ENCODE measurements at regions not wholly inside any gene's neighbourhood (a gene's known extent, or its start where the extent isn't known, plus 50 kb on each side); places are given as distances from the start of the nearest gene placed in this dataset.

DNA sequence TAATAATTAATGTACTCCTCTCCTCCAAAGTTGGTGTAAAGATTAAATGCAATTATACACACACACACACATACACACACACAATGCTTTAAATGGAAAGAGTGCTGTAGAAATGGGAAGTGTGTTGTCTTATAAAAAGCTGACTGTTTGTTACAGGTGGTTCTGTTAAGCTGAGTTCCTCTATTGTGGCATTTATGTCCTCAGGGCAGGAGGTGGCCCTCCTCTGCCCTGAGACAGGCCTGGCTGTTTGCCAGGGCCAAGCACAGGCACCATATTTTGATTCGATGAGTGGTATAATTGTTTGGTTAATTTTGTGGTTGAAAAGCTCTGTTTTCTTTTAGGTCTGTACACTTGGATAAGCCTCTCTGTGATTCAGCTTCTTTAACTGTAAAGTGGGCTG is 573.9 kb downstream of the KIF4B start:
- Mint-ChIP-seq H3K27me3 (ENCODE audit: insufficient read depth) (no peaks in the 10 kb centered on the region), H3K4me3 (no peak overlapping the region), H3K27ac (no peak overlapping the region), H3K4me1 (no peaks in the 10 kb centered on the region), H3K36me3 (ENCODE audit: low read depth) (no peaks in the 10 kb centered on the region), H3K9me3 (peaks cover 11% of the 10 kb centered on the region)
- no peaks in the 10 kb centered on the region for H3K36me3 ChIP-seq (ENCODE audit: control insufficient read depth, insufficient read depth, low read length)
- no peak overlapping the region for H3K4me3 ChIP-seq (ENCODE audit: low read length)
- no peaks in the 10 kb centered on the region for H3K4me1 ChIP-seq (ENCODE audit: control insufficient read depth, insufficient read depth, low read length)
- DNase-seq = no peak
- H3K9me3 ChIP-seq (ENCODE audit: control insufficient read depth, low read length) = no peaks in the 10 kb centered on the region
- TF ChIP-seq, protein P1, sequence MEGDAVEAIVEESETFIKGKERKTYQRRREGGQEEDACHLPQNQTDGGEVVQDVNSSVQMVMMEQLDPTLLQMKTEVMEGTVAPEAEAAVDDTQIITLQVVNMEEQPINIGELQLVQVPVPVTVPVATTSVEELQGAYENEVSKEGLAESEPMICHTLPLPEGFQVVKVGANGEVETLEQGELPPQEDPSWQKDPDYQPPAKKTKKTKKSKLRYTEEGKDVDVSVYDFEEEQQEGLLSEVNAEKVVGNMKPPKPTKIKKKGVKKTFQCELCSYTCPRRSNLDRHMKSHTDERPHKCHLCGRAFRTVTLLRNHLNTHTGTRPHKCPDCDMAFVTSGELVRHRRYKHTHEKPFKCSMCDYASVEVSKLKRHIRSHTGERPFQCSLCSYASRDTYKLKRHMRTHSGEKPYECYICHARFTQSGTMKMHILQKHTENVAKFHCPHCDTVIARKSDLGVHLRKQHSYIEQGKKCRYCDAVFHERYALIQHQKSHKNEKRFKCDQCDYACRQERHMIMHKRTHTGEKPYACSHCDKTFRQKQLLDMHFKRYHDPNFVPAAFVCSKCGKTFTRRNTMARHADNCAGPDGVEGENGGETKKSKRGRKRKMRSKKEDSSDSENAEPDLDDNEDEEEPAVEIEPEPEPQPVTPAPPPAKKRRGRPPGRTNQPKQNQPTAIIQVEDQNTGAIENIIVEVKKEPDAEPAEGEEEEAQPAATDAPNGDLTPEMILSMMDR (conservative IDR thresholded peaks at IDR 0.05) = no peak
- H3K27ac ChIP-seq (ENCODE audit: low read depth, low read length) = no peak overlapping the region
- H3K27me3 ChIP-seq (ENCODE audit: control insufficient read depth, insufficient read depth, low read length, poor library complexity, severe bottlenecking) = no peaks in the 10 kb centered on the region
- WGBS, 2 experiments (ENCODE audit: insufficient coverage in 1 of 2, insufficient read length in 1 of 2) = 91% methylated on average over 1 of the region's 1 CpG; no CpG with 5 or more reads in 1 of the 2 experiments
- H3K9ac ChIP-seq (ENCODE audit: extremely low read depth, low read length, poor library complexity, severe bottlenecking) = no peak overlapping the region

GRCh38 chr5:155591273-155591672 is 577.7 kb downstream of the KIF4B start:
- no peaks in the 10 kb centered on the region for H3K36me3 Mint-ChIP-seq (ENCODE audit: low read depth)
- H3K27ac Mint-ChIP-seq = no peak overlapping the region
- no peak overlapping the region for H3K27ac ChIP-seq (ENCODE audit: low read depth, low read length)
- no peak for DNase-seq
- H3K4me1 ChIP-seq (ENCODE audit: control insufficient read depth, insufficient read depth, low read length) = no peaks in the 10 kb centered on the region
- no peaks in the 10 kb centered on the region for H3K9me3 ChIP-seq (ENCODE audit: control insufficient read depth, low read length)
- H3K9ac ChIP-seq (ENCODE audit: extremely low read depth, low read length, poor library complexity, severe bottlenecking) = no peak overlapping the region
- peaks cover 6% of the 10 kb centered on the region for H3K9me3 Mint-ChIP-seq
- H3K4me3 Mint-ChIP-seq = no peak overlapping the region
- no peaks in the 10 kb centered on the region for H3K27me3 Mint-ChIP-seq (ENCODE audit: insufficient read depth)
- no peaks in the 10 kb centered on the region for H3K36me3 ChIP-seq (ENCODE audit: control insufficient read depth, insufficient read depth, low read length)
- H3K4me3 ChIP-seq (ENCODE audit: low read length) = no peak overlapping the region
- no peaks in the 10 kb centered on the region for H3K27me3 ChIP-seq (ENCODE audit: control insufficient read depth, insufficient read depth, low read length, poor library complexity, severe bottlenecking)
- H3K4me1 Mint-ChIP-seq = no peaks in the 10 kb centered on the region
- WGBS, 2 experiments (ENCODE audit: insufficient coverage in 1 of 2, insufficient read length in 1 of 2) = 98 to 100% methylated on average over 1 to 4 of the region's 4 CpGs
- TF ChIP-seq, protein P1 (conservative IDR thresholded peaks at IDR 0.05) = no peak

DNA sequence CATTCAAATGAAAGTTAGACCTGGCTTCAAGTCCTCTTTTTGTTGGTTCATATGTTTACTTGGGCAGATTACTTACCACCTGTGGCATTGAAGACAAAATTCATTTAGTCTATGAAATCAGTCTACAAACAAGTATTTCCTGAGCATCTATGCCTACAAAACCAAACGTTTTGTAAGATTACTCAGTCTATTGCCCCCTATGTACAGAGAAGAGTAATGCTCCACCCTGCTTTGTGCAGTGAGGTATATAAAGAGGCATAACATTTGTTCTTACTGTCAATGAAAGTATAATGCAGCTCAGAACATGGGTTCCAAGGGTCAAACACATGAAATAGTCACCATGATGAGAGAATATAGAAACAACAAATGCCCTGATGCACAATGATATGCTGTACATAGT is 580.7 kb downstream of the KIF4B start:
- Histone ChIP-seq H3K9ac (ENCODE audit: extremely low read depth, low read length, poor library complexity, severe bottlenecking) (no peak overlapping the region), H3K36me3 (ENCODE audit: control insufficient read depth, insufficient read depth, low read length) (no peaks in the 10 kb centered on the region), H3K4me3 (ENCODE audit: low read length) (no peak overlapping the region), H3K9me3 (ENCODE audit: control insufficient read depth, low read length) (no peaks in the 10 kb centered on the region), H3K27ac (ENCODE audit: low read depth, low read length) (no peak overlapping the region), H3K27me3 (ENCODE audit: control insufficient read depth, insufficient read depth, low read length, poor library complexity, severe bottlenecking) (no peaks in the 10 kb centered on the region), H3K4me1 (ENCODE audit: control insufficient read depth, insufficient read depth, low read length) (no peaks in the 10 kb centered on the region)
- no peak overlapping the region for H3K27ac Mint-ChIP-seq
- no peaks in the 10 kb centered on the region for H3K36me3 Mint-ChIP-seq (ENCODE audit: low read depth)
- H3K4me3 Mint-ChIP-seq = no peak overlapping the region
- no peaks in the 10 kb centered on the region for H3K27me3 Mint-ChIP-seq (ENCODE audit: insufficient read depth)
- no peaks in the 10 kb centered on the region for H3K9me3 Mint-ChIP-seq
- DNase-seq = no peak
- TF ChIP-seq, protein P1 (conservative IDR thresholded peaks at IDR 0.05) = peak; percentile 65
- no peaks in the 10 kb centered on the region for H3K4me1 Mint-ChIP-seq
- 42% methylated on average over 1 of the region's 1 CpG; no CpG with 5 or more reads in 1 of the 2 experiments for WGBS, 2 experiments (ENCODE audit: insufficient coverage in 1 of 2, insufficient read length in 1 of 2)
